ENCODE measurements at regions not wholly inside any gene's neighbourhood (a gene's known extent, or its start where the extent isn't known, plus 50 kb on each side); places are given as distances from the start of the nearest gene placed in this dataset.

- H3K4me1 ChIP-seq (ENCODE audit: insufficient read depth) = no peaks in the 10 kb centered on the region
- H3K36me3 ChIP-seq (replicated peaks; ENCODE audit: insufficient read depth, low read depth) = no peaks in the 10 kb centered on the region
- H3K9me3 ChIP-seq (ENCODE audit: low read depth) = no peaks in the 10 kb centered on the region
- no peaks in the 10 kb centered on the region for H3K27me3 ChIP-seq
- no peak for DNase-seq (ENCODE audit: low spot score)
- H3K27ac ChIP-seq = no peak overlapping the region
- no peaks in the 10 kb centered on the region for H4K20me1 ChIP-seq (ENCODE audit: insufficient read depth, poor library complexity, severe bottlenecking)
- TF ChIP-seq EZH2phosphoT487 (IDR thresholded peaks at IDR 0.05; ENCODE audit: low read depth, severe bottlenecking, unreplicated experiment) = no peak
- no peak for TF ChIP-seq CTCF (IDR thresholded peaks at IDR 0.05; ENCODE audit: poor library complexity)
- no peak for TF ChIP-seq EZH2 (IDR thresholded peaks at IDR 0.05; ENCODE audit: borderline replicate concordance)
- H3K9me2 ChIP-seq (replicated peaks; ENCODE audit: insufficient read depth) = no peaks in the 10 kb centered on the region
- 78% methylated on average over 16 of the region's 16 CpGs for WGBS (ENCODE audit: low lambda C conversion rate, missing lambda C conversion rate)
- H3K4me2 ChIP-seq = no peak overlapping the region
- no peak overlapping the region for H3K4me3 ChIP-seq
- H3K79me2 ChIP-seq = no peaks in the 10 kb centered on the region
- H2AFZ ChIP-seq = no peak overlapping the region
Measured at GRCh38 chr9:89953824-89954615, 349.2 kb downstream of the GADD45G start.

GRCh38 chr9:89955144-89955543, 350.3 kb downstream of the GADD45G start:
- Histone ChIP-seq H3K79me2 (no peaks in the 10 kb centered on the region), H3K4me3 (no peak overlapping the region), H3K9me3 (ENCODE audit: low read depth) (no peaks in the 10 kb centered on the region), H3K36me3 (replicated peaks; ENCODE audit: insufficient read depth, low read depth) (no peaks in the 10 kb centered on the region), H3K27ac (no peak overlapping the region), H3K4me2 (no peak overlapping the region), H2AFZ (no peak overlapping the region), H3K4me1 (ENCODE audit: insufficient read depth) (no peaks in the 10 kb centered on the region), H3K9me2 (replicated peaks; ENCODE audit: insufficient read depth) (no peaks in the 10 kb centered on the region), H3K27me3 (no peaks in the 10 kb centered on the region), H4K20me1 (ENCODE audit: insufficient read depth, poor library complexity, severe bottlenecking) (no peaks in the 10 kb centered on the region)
- TF ChIP-seq EZH2phosphoT487 (IDR thresholded peaks at IDR 0.05; ENCODE audit: low read depth, severe bottlenecking, unreplicated experiment) (no peak), EZH2 (IDR thresholded peaks at IDR 0.05; ENCODE audit: borderline replicate concordance) (no peak), CTCF (IDR thresholded peaks at IDR 0.05; ENCODE audit: poor library complexity) (no peak)
- 87% methylated on average over 2 of the region's 2 CpGs for WGBS (ENCODE audit: low lambda C conversion rate, missing lambda C conversion rate)
- no peak for DNase-seq (ENCODE audit: low spot score)

GRCh38 chr9:89955626-89956025, 350.8 kb downstream of the GADD45G start:
- H3K27ac ChIP-seq = no peak overlapping the region
- no peaks in the 10 kb centered on the region for H3K79me2 ChIP-seq
- no peaks in the 10 kb centered on the region for H3K9me2 ChIP-seq (replicated peaks; ENCODE audit: insufficient read depth)
- H3K4me3 ChIP-seq = no peak overlapping the region
- H4K20me1 ChIP-seq (ENCODE audit: insufficient read depth, poor library complexity, severe bottlenecking) = no peaks in the 10 kb centered on the region
- WGBS (ENCODE audit: low lambda C conversion rate, missing lambda C conversion rate) = 93% methylated on average over 1 of the region's 1 CpG
- no peaks in the 10 kb centered on the region for H3K27me3 ChIP-seq
- H3K4me1 ChIP-seq (ENCODE audit: insufficient read depth) = no peaks in the 10 kb centered on the region
- no peak overlapping the region for H3K4me2 ChIP-seq
- no peaks in the 10 kb centered on the region for H3K36me3 ChIP-seq (replicated peaks; ENCODE audit: insufficient read depth, low read depth)
- no peak overlapping the region for H2AFZ ChIP-seq
- no peaks in the 10 kb centered on the region for H3K9me3 ChIP-seq (ENCODE audit: low read depth)
- no peak for DNase-seq (ENCODE audit: low spot score)
- TF ChIP-seq CTCF (IDR thresholded peaks at IDR 0.05; ENCODE audit: poor library complexity) (no peak), EZH2 (IDR thresholded peaks at IDR 0.05; ENCODE audit: borderline replicate concordance) (no peak)

All from hepatocyte (in vitro differentiated cells).